HepG2 (cell line): ENCODE measurements at regions not wholly inside any gene's neighbourhood (a gene's known extent, or its start where the extent isn't known, plus 50 kb on each side); places are given as distances from the start of the nearest gene placed in this dataset.

Experiments used
- ESRRA ChIP-seq: sonication (generic); formaldehyde crosslinking; IDR thresholded peaks from 2 replicates; pipeline ENCODE4 v1.5.1; 2020; ENCODE audit warnings: mild to moderate bottlenecking, low read depth, missing genetic modification reagents
- NFATC3 ChIP-seq: sonication (generic); formaldehyde crosslinking; IDR thresholded peaks from 2 replicates; pipeline ENCODE4 v1.5.1; 2020; ENCODE audit warnings: mild to moderate bottlenecking, missing genetic modification reagents
- YY1 ChIP-seq: IDR thresholded peaks from 2 replicates; pipeline ENCODE4 v1.6.1; 2011; ENCODE audit warnings: low read length, low read depth, moderate library complexity, mild to moderate bottlenecking; ENCODE audit not compliant: insufficient read depth, insufficient replicate concordance
- ZNF468 ChIP-seq: sonication (generic); formaldehyde crosslinking; IDR thresholded peaks from 2 replicates; pipeline ENCODE4 v1.8.0; 2022; ENCODE audit warnings: mild to moderate bottlenecking, moderate library complexity, missing genetic modification reagents
- ZZZ3 ChIP-seq: sonication (generic); formaldehyde crosslinking; IDR thresholded peaks from 2 replicates; pipeline ENCODE4 v1.4.0; 2020; ENCODE audit warnings: missing genetic modification reagents, mild to moderate bottlenecking, borderline replicate concordance
- TF ChIP-seq, protein P1 (sequence below): sonication (generic); formaldehyde crosslinking; IDR thresholded peaks from 2 replicates; pipeline ENCODE4 v1.5.0; 2020; ENCODE audit warnings: mild to moderate bottlenecking, missing genetic modification reagents, moderate library complexity
- TF ChIP-seq, protein P2 (sequence below): IDR thresholded peaks from 2 replicates; pipeline ENCODE4 v1.6.1; 2016; ENCODE audit warnings: missing biosample characterization, missing genetic modification reagents, low read depth
- TF ChIP-seq, protein P3 (sequence below), 2 experiments: sonication (generic) in 1 of 2; formaldehyde crosslinking in 1 of 2; IDR thresholded peaks; 2 replicates each; pipeline versions ENCODE4 v1.4.0 to v1.6.1; 2018 to 2020; ENCODE audit warnings: missing genetic modification reagents in 2 of 2, borderline replicate concordance in 1 of 2, low read depth in 1 of 2, mild to moderate bottlenecking in 1 of 2, missing biosample characterization in 1 of 2
- TF ChIP-seq, protein P4 (sequence below): sonication (generic); formaldehyde crosslinking; IDR thresholded peaks from 2 replicates; pipeline ENCODE4 v1.4.0; 2020; ENCODE audit warnings: mild to moderate bottlenecking, missing genetic modification reagents

DNA sequence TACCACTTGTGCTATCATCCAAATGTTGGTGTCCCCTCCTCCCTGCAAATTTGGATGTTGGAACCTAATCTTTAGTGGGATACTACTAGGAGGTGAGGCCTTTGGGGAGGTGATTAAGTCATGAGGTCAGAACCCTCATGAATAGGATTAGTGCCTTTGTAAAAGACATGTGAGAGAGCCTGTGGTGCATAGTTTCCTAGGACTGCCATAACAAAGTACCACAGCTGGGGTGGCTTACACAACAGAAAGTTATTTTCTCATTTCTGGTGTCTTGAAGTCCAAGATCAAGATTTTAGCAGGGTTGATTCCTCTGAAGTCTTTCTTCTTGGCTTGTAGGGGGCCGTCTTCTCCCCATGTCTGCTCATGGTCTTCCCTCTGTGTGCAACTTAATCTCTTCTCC is 562.6 kb upstream of the ARGLU1 start:
- TF ChIP-seq, protein P1, sequence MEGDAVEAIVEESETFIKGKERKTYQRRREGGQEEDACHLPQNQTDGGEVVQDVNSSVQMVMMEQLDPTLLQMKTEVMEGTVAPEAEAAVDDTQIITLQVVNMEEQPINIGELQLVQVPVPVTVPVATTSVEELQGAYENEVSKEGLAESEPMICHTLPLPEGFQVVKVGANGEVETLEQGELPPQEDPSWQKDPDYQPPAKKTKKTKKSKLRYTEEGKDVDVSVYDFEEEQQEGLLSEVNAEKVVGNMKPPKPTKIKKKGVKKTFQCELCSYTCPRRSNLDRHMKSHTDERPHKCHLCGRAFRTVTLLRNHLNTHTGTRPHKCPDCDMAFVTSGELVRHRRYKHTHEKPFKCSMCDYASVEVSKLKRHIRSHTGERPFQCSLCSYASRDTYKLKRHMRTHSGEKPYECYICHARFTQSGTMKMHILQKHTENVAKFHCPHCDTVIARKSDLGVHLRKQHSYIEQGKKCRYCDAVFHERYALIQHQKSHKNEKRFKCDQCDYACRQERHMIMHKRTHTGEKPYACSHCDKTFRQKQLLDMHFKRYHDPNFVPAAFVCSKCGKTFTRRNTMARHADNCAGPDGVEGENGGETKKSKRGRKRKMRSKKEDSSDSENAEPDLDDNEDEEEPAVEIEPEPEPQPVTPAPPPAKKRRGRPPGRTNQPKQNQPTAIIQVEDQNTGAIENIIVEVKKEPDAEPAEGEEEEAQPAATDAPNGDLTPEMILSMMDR = no peak
- TF ChIP-seq ZNF468 (CRISPR knock-in tag) (no peak), ZZZ3 (CRISPR knock-in tag) (no peak), YY1 (no peak), NFATC3 (no peak), ESRRA (CRISPR knock-in tag) (no peak)
- TF ChIP-seq, protein P2, sequence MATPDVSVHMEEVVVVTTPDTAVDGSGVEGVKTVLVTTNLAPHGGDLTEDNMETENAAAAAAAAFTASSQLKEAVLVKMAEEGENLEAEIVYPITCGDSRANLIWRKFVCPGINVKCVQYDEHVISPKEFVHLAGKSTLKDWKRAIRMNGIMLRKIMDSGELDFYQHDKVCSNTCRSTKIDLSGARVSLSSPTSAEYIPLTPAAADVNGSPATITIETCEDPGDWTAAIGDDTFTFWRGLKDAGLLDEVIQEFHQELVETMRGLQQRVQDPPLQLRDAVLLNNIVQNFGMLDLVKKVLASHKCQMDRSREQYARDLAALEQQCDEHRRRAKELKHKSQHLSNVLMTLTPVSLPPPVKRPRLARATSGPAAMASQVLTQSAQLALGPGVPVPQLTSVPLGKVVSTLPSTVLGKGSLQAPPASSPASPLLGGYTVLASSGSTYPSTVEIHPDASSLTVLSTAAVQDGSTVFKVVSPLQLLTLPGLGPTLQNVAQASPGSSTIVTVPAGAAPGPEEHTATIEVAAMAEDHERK (CRISPR knock-in tag) = no peak
- TF ChIP-seq, protein P3, sequence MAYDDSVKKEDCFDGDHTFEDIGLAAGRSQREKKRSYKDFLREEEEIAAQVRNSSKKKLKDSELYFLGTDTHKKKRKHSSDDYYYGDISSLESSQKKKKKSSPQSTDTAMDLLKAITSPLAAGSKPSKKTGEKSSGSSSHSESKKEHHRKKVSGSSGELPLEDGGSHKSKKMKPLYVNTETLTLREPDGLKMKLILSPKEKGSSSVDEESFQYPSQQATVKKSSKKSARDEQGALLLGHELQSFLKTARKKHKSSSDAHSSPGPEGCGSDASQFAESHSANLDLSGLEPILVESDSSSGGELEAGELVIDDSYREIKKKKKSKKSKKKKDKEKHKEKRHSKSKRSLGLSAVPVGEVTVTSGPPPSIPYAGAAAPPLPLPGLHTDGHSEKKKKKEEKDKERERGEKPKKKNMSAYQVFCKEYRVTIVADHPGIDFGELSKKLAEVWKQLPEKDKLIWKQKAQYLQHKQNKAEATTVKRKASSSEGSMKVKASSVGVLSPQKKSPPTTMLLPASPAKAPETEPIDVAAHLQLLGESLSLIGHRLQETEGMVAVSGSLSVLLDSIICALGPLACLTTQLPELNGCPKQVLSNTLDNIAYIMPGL (CRISPR knock-in tag; IDR thresholded peaks at IDR 0.05; ENCODE audit: borderline replicate concordance in 1 of 2, low read depth in 1 of 2) = no peak
- TF ChIP-seq, protein P4, sequence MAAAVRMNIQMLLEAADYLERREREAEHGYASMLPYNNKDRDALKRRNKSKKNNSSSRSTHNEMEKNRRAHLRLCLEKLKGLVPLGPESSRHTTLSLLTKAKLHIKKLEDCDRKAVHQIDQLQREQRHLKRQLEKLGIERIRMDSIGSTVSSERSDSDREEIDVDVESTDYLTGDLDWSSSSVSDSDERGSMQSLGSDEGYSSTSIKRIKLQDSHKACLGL (CRISPR knock-in tag) = no peak
